CD14-positive monocyte (primary cell): ENCODE measurements at regions not wholly inside any gene's neighbourhood (a gene's known extent, or its start where the extent isn't known, plus 50 kb on each side); places are given as distances from the start of the nearest gene placed in this dataset.
"Not testable (repeated sequence)": the region's sequence is repeated elsewhere in the genome, so short reads cannot be mapped to it uniquely, and the experiment has no call there.

ENCODE experiments used
- DNase-seq, 3 donors: peaks; one replicate each; pipeline ENCODE4 v3.0.0-alpha.2; 2011 to 2022
- H2AFZ ChIP-seq: 2 replicates; pipeline ENCODE4 v1.6.0; 2012; ENCODE audit warnings: mild to moderate bottlenecking, low read depth, low read length, inconsistent platforms; ENCODE audit not compliant: insufficient read depth, poor library complexity, severe bottlenecking
- H3K27ac ChIP-seq, 2 donors: 1 replicate in 1 of 2; 2 replicates in 1 of 2; pipeline ENCODE4 v1.5.1; 2012 to 2013; ENCODE audit warnings: low read length in 2 of 2, control low read depth in 1 of 2, inconsistent platforms in 1 of 2, low read depth in 1 of 2, mild to moderate bottlenecking in 1 of 2
- H3K27me3 ChIP-seq, 2 donors: one replicate each; pipeline versions ENCODE4 v1.6.0 to v1.6.1; 2011 to 2013; ENCODE audit warnings: low read length in 2 of 2; ENCODE audit not compliant: control insufficient read depth in 2 of 2, insufficient read depth in 2 of 2
- H3K36me3 ChIP-seq, 2 donors: replicated peaks in 1 of 2; 1 replicate in 1 of 2; 2 replicates in 1 of 2; pipeline versions ENCODE4 v1.5.1 to v1.6.1; 2012 to 2013; ENCODE audit warnings: low read length in 2 of 2, control low read depth in 1 of 2, inconsistent platforms in 1 of 2, mild to moderate bottlenecking in 1 of 2; ENCODE audit not compliant: insufficient read depth in 2 of 2, control insufficient read depth in 1 of 2
- H3K4me1 ChIP-seq, 2 donors: 1 replicate in 1 of 2; 2 replicates in 1 of 2; pipeline versions ENCODE4 v1.5.1 to v1.6.1; 2012 to 2013; ENCODE audit warnings: low read length in 2 of 2, control low read depth in 1 of 2, inconsistent platforms in 1 of 2, mild to moderate bottlenecking in 1 of 2, moderate library complexity in 1 of 2; ENCODE audit not compliant: insufficient read depth in 2 of 2, control insufficient read depth in 1 of 2
- H3K4me2 ChIP-seq: replicated peaks from 2 replicates; pipeline ENCODE3; 2012; ENCODE audit warnings: low read length, moderate library complexity, mild to moderate bottlenecking; ENCODE audit not compliant: poor library complexity, severe bottlenecking; ENCODE audit errors: extremely low read depth
- H3K4me3 ChIP-seq, 3 experiments: fragments of 200-600 bp in 1 of 3; sonication (generic) in 1 of 3; replicated peaks in 1 of 3; 1 replicate in 2 of 3; 2 replicates in 1 of 3; pipeline ENCODE4 v1.5.1; 2011 to 2013; ENCODE audit warnings: low read length in 3 of 3, mild to moderate bottlenecking in 3 of 3, control low read depth in 2 of 3, low read depth in 2 of 3, inconsistent platforms in 1 of 3, moderate library complexity in 1 of 3
- H3K79me2 ChIP-seq: 2 replicates; pipeline ENCODE4 v1.6.0; 2012; ENCODE audit warnings: mild to moderate bottlenecking, control low read depth, inconsistent platforms, low read length, moderate library complexity; ENCODE audit not compliant: insufficient read depth
- H3K9ac ChIP-seq: 2 replicates; pipeline ENCODE4 v1.6.0; 2017; ENCODE audit warnings: low read length, mild to moderate bottlenecking; ENCODE audit not compliant: insufficient read depth, poor library complexity, severe bottlenecking
- H3K9me3 ChIP-seq, 2 donors: replicated peaks in 1 of 2; 1 replicate in 1 of 2; 2 replicates in 1 of 2; pipeline versions ENCODE4 v1.5.1 to v1.6.1; 2012 to 2013; ENCODE audit warnings: low read length in 2 of 2, control low read depth in 1 of 2; ENCODE audit not compliant: control insufficient read depth in 1 of 2, insufficient read depth in 1 of 2
- H4K20me1 ChIP-seq: 2 replicates; pipeline ENCODE4 v1.6.0; 2012; ENCODE audit warnings: mild to moderate bottlenecking, low read length, control low read depth, moderate library complexity; ENCODE audit not compliant: insufficient read depth
- H3K27ac Mint-ChIP-seq, 7 donors: one replicate each; pipeline ENCODE4 v1.8.0; 2020; ENCODE audit warnings: mild to moderate bottlenecking in 7 of 7, mixed read lengths in 7 of 7, moderate library complexity in 6 of 7, inconsistent platforms in 2 of 7
- H3K27me3 Mint-ChIP-seq, 3 donors: one replicate each; pipeline ENCODE4 v1.8.0; 2021 to 2022; ENCODE audit warnings: low read depth in 3 of 3, mild to moderate bottlenecking in 3 of 3, mixed read lengths in 3 of 3, moderate library complexity in 3 of 3, inconsistent platforms in 1 of 3
- H3K36me3 Mint-ChIP-seq, 2 donors: one replicate each; pipeline ENCODE4 v1.8.0; 2020; ENCODE audit warnings: mixed read lengths in 2 of 2, inconsistent platforms in 1 of 2, mild to moderate bottlenecking in 1 of 2
- H3K4me1 Mint-ChIP-seq: one replicate; pipeline ENCODE4 v1.8.0; 2020; ENCODE audit warnings: mild to moderate bottlenecking, mixed read lengths
- H3K4me3 Mint-ChIP-seq, 2 donors: one replicate each; pipeline ENCODE4 v1.8.0; 2020; ENCODE audit warnings: mild to moderate bottlenecking in 2 of 2, mixed read lengths in 2 of 2, moderate library complexity in 1 of 2
- H3K9me3 Mint-ChIP-seq, 7 donors: one replicate each; pipeline ENCODE4 v1.8.0; 2020 to 2022; ENCODE audit warnings: mixed read lengths in 7 of 7, mild to moderate bottlenecking in 6 of 7, moderate library complexity in 6 of 7, inconsistent platforms in 2 of 7
- WGBS: methylation state at CpG from one replicate; pipeline ENCODE4 v1.1.5; 2013; ENCODE audit warnings: missing lambda C conversion rate; ENCODE audit not compliant: insufficient coverage; 5-methylcytosine and 5-hydroxymethylcytosine counted together
- intact Hi-C, 2 donors: fragments of 100-400 bp; cut with micrococcal nuclease; formaldehyde crosslinking; loops; one replicate each; pipeline versions ENCODE4 v1.15.0 to v1.15.1; 2023
- TF ChIP-seq, protein P1 (sequence below): fragments of 200-600 bp; IDR thresholded peaks from one replicate; pipeline ENCODE4 v1.8.0; 2022; ENCODE audit warnings: antibody characterized with exemption, mild to moderate bottlenecking

DNA sequence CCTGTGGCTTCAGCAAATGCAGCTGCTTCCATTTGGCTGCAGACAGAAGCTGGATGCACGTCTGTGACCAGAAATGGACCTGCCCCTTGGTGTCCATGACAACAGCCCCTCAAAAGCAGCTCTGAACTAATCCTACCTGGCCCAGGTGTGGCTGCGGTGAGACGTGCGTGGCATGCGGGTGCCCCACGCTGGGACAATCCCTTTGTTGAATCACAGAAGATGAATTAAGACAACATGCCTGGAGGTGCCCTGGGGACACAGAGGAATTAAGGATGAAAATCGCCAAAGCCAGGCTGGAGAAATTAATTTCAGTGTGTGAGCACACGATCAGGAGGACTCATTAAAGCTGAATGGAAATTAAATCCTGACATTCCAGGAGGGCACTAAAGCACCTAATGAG lies 281.2 kb upstream of the SFSWAP start:
- H3K4me1 Mint-ChIP-seq, intact Hi-C loops: not testable (repeated sequence)

DNA sequence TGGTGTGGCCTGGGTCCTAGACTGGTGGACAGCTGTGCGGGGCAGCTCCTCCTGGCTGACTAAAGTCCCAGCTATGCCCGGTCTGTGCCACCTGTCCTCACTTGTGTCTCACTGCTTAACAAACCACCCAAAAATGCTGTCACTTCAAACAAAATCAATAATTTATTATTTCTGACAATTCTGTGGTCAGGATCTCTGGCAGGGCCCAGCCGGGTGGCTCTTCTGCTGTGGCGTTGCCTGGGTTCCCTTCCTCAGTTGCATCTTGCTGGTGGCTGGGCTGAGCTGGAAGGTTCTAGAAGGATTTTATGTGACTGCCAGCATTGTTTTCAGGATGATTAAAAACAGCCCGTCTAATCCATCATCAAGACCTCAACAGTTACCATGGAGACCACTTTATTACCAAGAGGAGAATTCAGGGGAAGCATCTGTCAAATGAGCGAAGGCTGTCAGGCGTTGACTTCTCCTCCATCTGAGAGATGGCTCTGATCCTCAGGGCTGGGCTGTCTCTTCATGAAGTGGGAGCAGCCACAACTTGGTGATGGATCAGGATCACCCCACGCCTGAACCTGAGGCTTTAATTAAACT lies 280.6 kb upstream of the SFSWAP start:
- Histone ChIP-seq H3K27me3 (peaks cover 4 to 20% of the 10 kb centered on the region in 2 donors), H2AFZ (no peak overlapping the region), H3K9me3 (peaks cover 0 to 12% of the 10 kb centered on the region in 2 donors), H3K9ac (no peak overlapping the region), H3K27ac (no peak overlapping the region), H3K4me1 (no peaks in the 10 kb centered on the region), H3K4me2 (no peak overlapping the region), H3K36me3 (no peaks in the 10 kb centered on the region), H3K4me3 (no peak overlapping the region), H4K20me1 (no peaks in the 10 kb centered on the region), H3K79me2 (no peaks in the 10 kb centered on the region)
- Mint-ChIP-seq H3K27ac (no peak overlapping the region), H3K27me3 (peaks cover 23 to 33% (median 23%) of the 10 kb centered on the region in 3 donors), H3K4me3 (no peak overlapping the region), H3K4me1 (peaks cover 2% of the 10 kb centered on the region), H3K9me3 (peaks cover under 1 to 12% (median 8%) of the 10 kb centered on the region in 7 donors), H3K36me3 (no peaks in the 10 kb centered on the region)
- no peak for DNase-seq
- intact Hi-C loops = no loop called here
- TF ChIP-seq, protein P1, sequence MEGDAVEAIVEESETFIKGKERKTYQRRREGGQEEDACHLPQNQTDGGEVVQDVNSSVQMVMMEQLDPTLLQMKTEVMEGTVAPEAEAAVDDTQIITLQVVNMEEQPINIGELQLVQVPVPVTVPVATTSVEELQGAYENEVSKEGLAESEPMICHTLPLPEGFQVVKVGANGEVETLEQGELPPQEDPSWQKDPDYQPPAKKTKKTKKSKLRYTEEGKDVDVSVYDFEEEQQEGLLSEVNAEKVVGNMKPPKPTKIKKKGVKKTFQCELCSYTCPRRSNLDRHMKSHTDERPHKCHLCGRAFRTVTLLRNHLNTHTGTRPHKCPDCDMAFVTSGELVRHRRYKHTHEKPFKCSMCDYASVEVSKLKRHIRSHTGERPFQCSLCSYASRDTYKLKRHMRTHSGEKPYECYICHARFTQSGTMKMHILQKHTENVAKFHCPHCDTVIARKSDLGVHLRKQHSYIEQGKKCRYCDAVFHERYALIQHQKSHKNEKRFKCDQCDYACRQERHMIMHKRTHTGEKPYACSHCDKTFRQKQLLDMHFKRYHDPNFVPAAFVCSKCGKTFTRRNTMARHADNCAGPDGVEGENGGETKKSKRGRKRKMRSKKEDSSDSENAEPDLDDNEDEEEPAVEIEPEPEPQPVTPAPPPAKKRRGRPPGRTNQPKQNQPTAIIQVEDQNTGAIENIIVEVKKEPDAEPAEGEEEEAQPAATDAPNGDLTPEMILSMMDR = no peak
- WGBS = 92% methylated on average over 2 of the region's 8 CpGs

More for the DNA sequence above, 281.2 kb upstream of the SFSWAP start:
- not testable (repeated sequence) for DNase-seq, H3K79me2 ChIP-seq, H2AFZ ChIP-seq, H3K27ac Mint-ChIP-seq, H3K9ac ChIP-seq, H3K4me3 ChIP-seq, H3K4me2 ChIP-seq, H3K36me3 ChIP-seq, H3K4me3 Mint-ChIP-seq, H3K36me3 Mint-ChIP-seq, H3K4me1 ChIP-seq, H4K20me1 ChIP-seq, H3K27ac ChIP-seq
- 70% methylated on average over 6 of the region's 8 CpGs for WGBS
- Mint-ChIP-seq H3K27me3 (peaks cover 17 to 28% (median 20%) of the 10 kb centered on the region in 3 donors), H3K9me3 (peaks cover 3 to 17% (median 11%) of the 10 kb centered on the region in 7 donors)
- Histone ChIP-seq H3K9me3 (peaks cover 0 to 12% of the 10 kb centered on the region in 2 donors), H3K27me3 (peaks cover 4 to 16% of the 10 kb centered on the region in 2 donors)

DNA sequence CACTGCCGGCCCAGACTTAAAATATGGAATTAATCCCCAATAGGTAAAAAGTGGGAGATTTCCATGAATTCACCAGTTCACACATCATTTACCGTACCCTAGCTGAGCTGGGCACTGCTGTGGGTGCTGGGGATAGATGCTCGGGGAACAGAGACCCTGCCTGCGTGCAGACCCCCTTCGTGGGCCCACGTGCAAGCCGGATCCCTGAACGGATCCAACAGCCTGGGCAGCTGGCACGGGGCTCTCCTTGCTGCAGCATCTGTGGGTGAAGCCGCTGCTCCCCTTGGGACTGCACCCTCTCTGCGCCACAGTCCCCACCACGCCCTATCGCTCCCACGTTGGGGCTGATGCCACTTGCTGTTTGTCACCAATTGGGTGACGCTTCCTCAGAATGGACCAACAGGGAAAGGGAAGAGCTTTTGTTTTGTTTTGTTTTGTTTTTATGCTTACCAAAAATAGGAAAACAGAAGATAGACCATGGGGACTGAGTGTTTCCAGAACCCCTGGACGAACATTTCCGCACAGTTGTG lies 279.7 kb upstream of the SFSWAP start:
- H3K36me3 Mint-ChIP-seq, H3K4me3 Mint-ChIP-seq, H3K36me3 ChIP-seq, H3K4me3 ChIP-seq, intact Hi-C loops, H3K9me3 Mint-ChIP-seq, H3K27ac ChIP-seq, DNase-seq, H3K9ac ChIP-seq, H3K4me1 ChIP-seq, H2AFZ ChIP-seq, H3K27ac Mint-ChIP-seq, H3K79me2 ChIP-seq, H3K4me2 ChIP-seq, H3K4me1 Mint-ChIP-seq, H3K9me3 ChIP-seq, H4K20me1 ChIP-seq: not testable (repeated sequence)
- H3K27me3 ChIP-seq = peaks cover 4 to 20% of the 10 kb centered on the region in 2 donors
- WGBS = 90% methylated on average over 10 of the region's 17 CpGs
- H3K27me3 Mint-ChIP-seq = peaks cover 22 to 39% (median 26%) of the 10 kb centered on the region in 3 donors
